Effector CD8-positive, alpha-beta T cell (primary cell): ENCODE measurements at regions not wholly inside any gene's neighbourhood (a gene's known extent, or its start where the extent isn't known, plus 50 kb on each side); places are given as distances from the start of the nearest gene placed in this dataset.
A peak's percentile ranks its signal among the peaks of the same experiment; 100 is the strongest.

Source experiments
- DNase-seq: peaks from one replicate; lab custom pipeline; 2025; lab: John Stamatoyannopoulos, UW

DNA sequence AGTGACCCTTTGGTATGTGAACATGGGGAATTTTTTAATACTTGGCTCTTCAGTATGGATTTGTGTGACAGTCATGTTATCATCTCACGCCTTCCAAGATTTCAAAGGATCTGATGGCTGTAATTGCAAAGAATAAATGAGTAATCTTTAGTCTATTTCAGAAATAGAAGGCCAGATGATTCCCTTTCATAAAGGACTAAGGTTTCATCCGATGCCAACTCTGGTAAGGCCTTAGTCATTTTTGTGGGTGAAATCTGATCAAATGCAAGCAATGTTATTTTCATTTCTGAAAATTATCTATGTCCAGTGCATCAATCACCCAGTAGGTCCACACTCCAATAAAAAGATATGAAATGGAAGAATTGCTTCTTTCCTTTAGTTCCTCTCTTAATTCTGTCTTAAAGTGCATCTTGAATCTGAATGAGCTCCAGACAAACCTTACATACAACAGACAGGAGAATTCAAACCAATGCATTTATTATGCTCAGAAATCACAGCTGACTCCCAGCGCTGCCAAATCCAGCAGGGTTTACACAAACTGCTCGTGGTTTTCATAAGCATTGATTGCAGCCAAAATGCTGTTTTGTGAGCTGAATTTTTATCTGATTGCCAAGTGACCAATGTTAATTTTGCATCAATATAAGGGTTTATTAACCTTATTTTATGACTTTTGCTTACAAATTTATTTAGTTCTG, 565.2 kb upstream of the MARCKS start:
- DNase-seq: no peak

DNA sequence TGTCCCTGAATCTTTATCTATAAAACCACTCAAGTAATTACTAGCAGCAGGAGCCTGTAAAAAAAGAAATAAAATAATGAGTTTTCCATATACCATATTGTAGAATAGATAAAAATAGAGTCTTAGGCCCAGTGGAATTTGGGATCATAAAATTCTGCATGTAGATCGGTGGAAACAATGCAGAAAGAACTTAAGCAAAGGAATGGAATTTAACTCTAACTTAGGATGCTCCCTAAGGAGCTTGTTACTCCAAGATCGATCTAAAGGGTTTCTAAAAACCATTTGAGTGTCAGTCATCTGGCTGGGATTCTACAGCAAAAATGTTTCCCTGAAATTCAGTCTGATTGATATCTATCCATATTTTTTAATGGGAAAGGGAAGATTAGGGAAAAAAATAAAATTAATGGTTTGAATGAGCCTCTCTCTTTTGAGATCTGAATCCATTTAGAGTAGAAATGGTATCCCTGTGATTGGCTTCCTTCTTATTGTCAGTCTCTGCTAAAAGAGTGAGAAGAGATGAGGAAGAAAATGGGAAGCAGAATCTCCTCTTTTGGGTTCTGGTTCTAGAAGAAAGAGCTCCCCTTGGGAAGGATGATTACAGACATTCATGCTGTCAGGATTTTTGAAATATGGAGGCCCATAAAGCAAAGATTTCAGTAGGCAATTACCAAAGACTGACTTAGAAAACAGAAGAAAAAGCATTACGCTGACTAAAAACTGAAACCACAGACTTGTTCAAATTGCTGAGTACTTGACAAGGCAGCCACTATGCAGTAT, 564.3 kb upstream of the MARCKS start:
- no peak for DNase-seq

DNA sequence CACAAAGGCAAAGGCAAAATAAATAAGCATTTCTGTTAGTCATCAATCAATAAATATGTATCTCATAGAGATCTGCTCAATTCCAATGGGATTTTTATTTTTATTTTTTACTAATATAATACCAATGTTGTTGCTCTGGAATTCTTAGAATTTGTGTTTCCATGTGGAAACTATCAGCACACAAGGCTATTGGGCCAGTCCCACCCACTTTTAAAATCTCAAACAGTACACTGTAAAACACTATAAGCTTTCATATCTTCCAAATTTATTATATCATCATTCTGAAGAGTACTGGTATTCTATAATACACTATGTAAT, 563.8 kb upstream of the MARCKS start:
- DNase-seq: no peak

DNA sequence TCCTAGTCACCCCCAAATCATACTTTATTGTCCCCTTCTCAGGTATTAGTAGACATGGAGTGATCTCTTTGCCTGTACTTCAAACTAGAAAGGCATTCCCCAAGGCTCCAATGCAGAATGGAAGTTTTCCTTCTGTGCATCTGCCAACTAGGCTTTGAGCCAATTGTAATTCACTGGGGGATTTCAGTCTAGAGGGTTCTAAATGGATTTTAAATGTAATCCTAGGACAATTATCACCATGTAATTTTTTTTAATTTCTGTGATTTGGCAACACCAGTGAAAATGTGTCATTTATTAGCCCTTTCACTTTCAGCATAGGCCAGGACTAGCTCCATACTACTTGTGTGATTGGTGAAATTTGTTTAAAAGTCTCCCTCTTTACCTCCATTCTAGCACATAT, 557.6 kb upstream of the MARCKS start:
- DNase-seq: no peak

DNA sequence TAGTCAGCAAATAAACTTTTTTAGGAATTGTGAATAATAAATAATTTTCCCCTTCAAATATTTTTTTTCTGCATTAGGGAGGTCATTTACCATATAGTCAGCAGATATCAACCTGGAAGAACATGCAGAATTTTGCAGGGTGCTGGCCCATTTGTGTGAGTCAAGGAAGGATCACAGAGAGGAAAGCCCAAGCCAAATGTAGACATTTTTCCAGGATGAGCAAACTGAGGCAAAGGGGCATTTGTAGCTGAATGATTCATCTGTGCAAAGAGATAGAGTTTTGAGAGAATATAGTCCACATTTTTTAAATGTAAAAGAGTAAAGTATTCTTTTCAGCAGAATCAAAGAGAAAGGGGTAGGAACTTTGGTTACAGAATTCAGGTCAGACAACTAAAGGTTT, 555.5 kb upstream of the MARCKS start:
- no peak for DNase-seq

DNA sequence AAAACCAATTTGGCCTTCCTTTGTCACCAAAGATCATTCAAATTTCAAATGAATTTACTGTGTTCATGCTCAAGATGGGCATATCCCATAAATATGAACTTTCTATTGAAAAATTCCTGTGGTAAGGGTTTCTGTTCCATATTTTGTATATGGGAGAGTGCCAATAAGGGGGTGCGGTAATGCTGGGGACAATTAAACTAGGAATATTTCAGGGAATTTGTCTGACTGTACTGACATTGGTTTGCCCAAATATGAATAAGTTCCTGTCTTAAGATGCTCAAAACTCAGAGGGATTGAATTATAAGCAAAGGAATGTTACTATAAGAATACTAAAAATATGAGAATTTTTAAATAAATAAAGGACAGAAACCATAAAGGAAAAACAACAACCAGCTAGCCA, 553.0 kb upstream of the MARCKS start:
- DNase-seq: no peak

DNA sequence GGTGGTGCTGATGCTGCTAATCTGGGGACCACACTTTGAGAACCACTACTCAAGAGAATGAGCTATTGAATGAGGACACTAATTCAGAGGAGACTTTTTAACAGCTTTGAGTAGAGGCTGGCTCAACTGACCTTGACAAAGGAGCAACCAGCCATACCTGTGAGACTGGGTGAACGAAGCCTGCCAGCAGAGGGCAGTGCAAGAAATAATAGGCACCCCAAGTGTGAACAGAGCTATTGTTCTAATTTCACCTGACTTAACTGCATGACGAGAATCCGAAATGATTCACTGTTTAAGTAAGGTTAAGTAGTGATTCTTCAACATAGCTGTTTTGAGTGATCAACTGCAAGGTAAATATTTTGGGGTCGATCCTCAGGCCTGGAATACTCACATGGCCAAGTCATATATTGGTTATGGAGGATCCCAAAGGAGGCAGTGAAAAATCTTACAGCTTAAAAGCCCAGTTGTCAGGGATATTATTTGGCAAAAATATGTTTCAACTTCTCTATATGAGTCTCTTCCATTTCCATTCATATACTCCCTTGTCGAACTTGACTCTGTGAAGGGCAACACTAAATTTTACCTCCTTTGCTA, 550.5 kb upstream of the MARCKS start:
- DNase-seq: peak; percentile 13

DNA sequence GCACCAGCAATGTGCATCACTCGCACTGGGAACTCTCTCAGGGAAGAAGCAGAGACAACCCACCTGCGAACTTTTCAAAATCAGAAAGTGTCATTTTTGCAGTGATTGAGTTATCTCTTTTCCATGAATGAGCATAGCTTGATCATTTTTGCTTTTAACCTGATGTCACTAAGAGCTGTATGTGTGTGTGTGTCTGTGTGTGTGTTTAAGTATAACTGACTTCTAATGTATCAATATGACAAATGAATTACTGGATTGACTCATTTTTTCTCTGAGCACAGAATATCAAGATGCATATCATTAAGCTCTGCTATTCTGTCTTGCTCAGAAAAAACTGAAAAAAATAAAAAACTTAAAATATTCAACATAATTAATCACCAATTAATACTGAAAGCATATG, 548.9 kb upstream of the MARCKS start:
- no peak for DNase-seq

DNA sequence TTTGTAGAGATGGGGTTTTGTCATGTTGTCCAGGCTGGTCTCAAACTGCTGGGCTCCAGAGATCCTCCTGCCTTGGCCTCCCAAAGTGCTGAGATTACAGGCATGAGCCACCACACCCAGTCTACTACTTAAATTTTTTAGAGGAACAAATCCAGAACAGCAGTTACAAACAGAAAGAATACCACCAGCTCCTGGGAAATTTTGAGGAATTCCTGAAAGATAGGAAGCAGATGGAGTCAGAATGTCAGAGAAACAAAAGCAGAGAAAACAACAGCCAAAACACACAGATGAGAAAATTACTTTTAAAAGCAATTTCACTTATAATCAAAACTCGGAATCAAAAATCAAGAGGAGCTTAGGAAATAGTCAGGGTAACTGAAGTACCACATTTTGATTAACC, 543.3 kb upstream of the MARCKS start:
- DNase-seq: no peak

DNA sequence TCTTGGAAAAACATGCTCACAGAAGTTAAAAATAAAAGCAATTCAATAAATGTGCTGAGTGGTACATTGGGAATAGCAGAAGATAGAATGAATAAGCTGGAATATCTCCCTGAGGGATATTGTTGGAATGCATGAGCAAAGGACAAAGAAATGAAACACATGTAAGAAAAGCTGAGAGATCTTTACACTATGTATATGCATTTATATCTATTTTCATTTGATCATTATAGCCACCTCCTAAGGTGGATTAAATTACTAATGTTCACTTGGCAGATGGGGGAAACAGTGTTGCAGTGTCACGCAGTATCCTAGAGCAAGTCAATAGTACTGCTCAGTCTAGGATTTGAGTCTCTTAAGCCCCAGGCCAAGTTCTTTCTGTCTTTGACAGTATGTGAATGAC, 542.0 kb upstream of the MARCKS start:
- DNase-seq: no peak

DNA sequence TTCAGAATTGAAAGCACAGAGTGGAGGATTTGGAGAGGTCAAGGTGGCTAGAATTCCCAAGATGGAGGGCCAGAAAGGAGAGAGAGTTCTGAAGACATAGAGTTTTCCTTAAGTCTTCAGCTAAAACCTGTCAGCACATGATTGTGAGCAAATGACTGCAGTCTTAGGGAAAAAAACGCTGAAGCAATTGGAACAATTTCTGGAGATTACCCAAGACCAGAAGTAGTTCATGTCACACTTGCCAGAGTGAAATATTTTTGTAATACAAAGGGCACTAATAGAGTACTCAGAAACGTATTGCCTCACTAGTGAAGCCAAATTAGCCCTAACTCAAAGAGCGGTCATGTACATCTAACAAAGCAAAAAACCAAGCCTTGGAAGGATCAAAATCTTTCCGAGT, 541.3 kb upstream of the MARCKS start:
- DNase-seq: no peak

DNA sequence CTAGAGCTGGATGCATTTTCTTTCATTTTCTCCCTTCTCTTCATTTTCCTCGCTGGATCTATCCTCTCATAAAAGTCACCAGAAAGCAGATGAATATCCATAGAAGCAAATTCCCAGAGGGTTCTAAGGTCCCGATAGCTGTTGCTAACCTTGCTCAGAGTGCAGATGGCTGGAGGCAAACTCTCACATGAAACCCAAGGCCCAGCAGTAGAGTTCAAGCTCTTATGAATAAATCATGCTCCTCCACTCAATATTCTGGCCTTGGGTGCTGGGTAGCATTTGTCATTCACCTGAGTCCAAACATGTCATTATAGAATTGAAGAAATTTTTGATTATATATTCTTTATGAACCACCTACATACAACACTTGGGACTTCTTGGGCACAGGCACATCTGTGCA, 539.7 kb upstream of the MARCKS start:
- no peak for DNase-seq

DNA sequence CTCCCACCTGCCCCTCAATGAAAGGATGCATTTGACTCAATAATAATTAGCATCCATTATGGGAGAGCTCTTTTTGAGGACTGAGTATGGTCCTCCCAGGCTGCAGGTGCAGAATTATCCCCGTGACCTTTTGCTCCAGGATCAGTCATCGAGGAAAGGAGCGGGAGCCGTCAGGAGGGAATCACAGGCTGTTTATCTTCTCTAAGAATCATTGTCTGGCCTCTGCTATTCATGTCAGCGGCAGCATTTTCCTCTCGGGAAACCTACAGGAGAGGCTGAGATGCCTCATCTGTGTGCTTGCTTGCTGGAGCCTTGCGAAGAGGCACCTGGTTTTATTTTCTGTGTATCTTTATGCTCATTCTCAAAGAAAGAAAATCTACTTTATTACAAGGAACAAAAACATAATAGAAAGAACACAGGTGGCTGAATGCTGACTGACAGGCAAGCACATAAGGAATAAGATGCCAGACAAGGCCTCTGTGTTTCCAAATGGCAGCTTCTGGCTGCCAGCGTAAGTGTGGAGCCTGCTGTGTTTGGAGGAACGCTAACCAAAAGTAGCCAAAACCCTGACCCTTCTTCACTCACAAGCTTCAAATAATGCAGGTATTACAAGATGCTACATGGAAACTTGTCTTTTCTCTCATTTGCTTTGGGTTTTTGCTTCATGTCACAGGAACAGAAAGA, 539.1 kb upstream of the MARCKS start:
- no peak for DNase-seq

DNA sequence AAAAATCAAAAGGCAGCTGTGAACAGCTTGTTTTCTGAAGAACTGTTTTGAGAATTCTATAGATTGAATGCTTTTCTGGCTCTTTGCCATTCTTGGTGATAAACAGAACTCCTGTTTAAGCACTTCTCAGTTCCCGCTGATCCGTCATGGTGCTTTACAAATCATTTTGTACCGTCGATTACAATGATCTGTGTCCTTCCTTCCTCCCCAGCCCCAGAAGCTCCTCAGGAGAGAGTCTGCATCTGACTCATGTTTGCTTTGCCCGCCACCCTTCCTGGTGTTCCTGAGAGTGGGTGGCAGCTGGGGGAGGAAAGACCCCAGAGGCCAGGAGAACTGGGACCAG, 538.6 kb upstream of the MARCKS start:
- no peak for DNase-seq

DNA sequence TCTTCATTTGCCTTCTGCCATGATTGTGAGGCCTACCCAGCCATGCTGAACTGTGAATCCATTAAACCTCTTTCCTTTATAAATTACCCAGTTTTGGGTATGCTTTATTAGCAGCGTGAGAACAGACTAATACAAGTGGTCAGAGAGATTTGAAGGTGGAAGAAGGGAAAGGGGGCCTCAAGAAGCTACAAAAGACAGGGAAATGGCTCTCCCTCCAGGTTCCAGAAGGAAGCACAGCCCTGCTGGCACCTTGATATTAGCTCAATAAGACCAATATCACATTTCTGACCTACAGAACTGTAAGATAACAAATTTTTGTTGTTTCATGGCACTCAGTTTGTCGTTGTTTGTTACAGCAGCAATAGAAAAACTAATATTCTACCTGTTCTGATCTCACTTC, 536.5 kb upstream of the MARCKS start:
- DNase-seq: no peak

DNA sequence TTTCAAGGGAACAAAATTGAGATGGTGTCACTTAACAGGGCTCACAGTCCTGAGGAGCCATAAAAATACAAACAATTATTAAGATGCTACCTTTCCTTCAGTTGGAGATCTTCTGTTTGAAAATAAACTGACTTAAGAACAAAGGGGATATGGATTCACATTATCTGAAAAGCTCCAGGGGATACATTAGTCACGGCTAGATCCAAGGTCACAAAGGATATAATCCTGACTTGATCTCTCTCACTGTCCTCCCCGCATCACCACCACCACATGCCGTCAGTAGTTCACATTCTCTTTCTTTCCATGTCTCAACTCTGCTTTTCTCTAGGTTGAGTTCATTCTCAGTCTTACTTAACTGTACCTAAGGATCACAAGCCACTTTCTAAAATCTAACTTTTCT, 530.4 kb upstream of the MARCKS start:
- DNase-seq: no peak

DNA sequence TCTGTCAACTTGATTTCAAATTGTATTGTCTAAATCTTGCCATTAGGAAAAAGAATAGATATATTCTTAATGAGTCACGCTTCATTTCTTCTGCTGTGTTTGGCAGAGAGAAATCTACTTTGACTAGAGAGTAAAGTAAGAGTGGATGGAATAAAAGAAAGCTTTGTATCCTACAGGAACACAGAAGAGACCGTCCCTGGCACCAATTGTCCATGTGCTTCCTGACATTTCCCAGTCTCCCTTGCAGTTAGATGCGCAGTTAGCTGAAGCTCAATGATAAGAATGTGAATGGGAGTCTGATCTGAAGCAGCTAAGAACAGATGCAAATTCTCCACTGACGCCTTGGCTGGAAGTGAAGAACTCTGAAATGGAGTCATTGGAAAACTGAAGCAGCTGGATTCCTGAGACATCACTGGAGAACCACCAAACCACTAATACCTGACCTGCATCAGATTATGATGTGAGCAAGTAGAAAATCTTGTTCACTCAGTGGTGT, 528.2 kb upstream of the MARCKS start:
- no peak for DNase-seq

DNA sequence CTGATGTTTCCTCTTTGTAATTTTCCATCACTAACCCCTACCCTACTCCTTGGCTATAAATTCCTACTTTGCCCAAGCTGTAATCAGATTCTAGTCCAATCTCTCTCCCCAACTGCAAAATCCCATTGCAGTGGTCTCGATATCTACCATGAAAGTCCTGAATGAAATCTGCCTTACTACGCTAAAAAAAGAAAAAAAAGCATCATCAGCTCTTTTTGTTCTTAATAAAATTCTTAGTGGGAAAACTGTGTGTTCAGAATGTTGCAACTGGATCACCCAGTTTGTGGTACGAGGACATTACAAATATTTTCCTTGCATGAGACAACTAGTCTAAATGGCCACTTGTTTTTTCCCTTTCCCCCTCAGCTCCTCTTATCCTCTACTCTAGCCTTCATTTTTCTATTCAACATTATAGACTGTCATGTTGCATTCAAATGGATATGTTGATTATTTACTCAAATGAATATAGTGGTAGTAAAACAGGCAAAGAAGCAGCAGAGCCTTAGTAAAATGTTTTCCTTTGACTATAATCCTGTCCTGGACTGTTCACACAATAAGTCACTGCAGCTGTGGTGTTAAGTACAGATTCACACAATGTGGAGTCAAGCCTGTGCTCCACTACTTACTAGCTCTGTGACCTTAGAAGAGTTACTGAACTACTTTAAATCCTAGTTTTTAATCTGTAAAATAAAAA, 527.1 kb upstream of the MARCKS start:
- DNase-seq: no peak

DNA sequence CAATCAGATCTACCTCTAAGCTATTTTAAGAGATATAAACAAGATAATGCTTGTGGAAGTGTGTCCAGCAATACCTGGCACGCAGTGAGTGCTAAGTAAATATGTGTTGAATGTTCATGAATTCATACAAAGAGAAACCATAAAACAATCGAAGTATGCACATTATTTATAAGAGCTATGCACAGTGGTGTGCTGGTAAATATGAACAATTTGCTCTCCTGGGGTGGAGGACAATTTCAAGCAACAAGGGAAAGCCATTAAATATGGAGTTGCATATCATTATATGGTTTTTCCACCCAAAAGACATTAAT, 526.6 kb upstream of the MARCKS start:
- no peak for DNase-seq

DNA sequence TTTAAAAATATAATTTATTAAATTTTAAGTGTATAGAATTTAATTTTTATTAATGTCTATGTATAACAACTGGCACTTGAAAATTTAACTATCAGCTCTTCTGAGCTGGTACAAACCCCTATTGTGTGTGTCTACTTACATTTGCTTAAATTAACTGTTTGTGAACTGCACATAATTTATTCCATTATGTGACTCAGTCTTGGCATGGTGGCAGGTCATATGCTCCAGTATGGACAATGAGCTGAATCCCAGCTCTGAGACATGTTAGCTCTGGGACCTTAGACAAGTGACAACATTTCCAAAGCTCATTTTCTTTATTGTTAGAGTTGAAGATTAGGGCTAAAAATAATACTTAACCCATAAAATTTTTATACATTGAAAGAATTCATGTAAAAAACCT, 526.1 kb upstream of the MARCKS start:
- DNase-seq: no peak

DNA sequence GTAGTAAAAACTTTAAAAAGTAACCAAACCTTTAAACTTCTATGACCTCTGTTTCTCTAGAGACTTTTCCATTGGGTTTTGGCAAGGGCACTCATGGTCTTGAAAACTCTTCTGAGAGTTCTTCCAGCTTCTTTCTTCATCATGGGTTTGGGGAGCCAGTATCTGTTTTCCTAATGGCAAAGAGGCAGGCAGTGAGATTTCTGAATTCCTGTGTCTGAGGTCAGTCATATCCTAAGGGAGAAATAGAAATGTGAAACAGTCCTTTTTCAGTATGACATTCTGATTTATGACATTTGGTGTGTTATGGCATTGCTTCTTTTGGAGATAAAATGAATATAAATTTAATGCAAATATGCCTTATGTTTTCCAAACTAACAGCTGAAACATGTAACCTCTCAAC, 518.5 kb upstream of the MARCKS start:
- no peak for DNase-seq

DNA sequence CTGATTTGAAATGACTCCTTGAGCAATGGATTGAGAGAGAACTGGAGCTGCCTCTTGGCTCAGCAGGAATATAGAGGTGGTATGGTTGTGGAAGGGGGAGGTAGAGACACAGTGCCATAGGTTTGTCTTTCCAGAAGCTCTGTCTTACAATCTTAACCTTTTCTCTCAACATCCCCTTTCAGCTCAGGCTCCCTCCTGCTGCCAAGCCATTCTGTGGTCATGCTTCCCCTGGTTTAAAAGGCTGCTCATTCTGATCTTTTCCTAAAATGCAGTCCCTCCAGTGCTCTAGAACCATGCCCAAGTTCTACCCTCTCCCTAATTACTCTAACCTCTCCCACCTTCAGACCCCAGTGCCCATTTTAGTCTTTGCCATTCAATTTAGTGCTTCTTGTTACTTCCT, 517.9 kb upstream of the MARCKS start:
- DNase-seq: no peak

DNA sequence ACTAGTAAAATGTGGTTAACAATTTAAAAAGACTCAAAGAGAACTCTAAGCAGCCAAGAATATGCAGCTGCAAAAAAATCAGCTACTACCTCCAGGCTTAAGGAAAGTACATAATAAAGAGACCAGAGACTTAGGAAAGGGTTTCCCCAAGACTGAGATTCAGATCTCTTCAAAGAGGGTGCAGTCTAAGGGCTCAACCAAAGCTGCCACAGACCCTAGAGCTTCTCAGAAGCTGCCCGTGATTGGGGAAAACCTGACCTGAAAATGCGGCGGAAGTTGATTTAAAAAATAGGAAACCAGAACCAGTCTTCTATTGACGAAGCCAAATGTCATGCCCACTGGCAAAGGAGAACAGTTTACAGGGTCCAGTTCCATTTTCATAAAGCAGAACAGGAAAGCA, 516.8 kb upstream of the MARCKS start:
- no peak for DNase-seq
